Mucosa of descending colon (tissue), 3 donors: ENCODE measurements at regions not wholly inside any gene's neighbourhood (a gene's known extent, or its start where the extent isn't known, plus 50 kb on each side); places are given as distances from the start of the nearest gene placed in this dataset.

Experiments
- ATAC-seq: fragments of 200-7000 bp; cut with Tn5 transposase; one replicate; pipeline ENCODE4 v1.9.1; 2020; ENCODE audit warnings: mild to moderate bottlenecking, moderate library complexity
- DNase-seq, 3 donors: peaks; one replicate each; pipeline ENCODE4 v3.0.0-alpha.2; 2020
- H3K36me3 ChIP-seq: fragments of 200-600 bp; one replicate; pipeline ENCODE4 v1.8.0; 2021; ENCODE audit warnings: low read depth, mild to moderate bottlenecking
- H3K4me1 ChIP-seq: fragments of 200-600 bp; one replicate; pipeline ENCODE4 v1.8.0; 2021; ENCODE audit warnings: low read depth, mild to moderate bottlenecking
- H3K4me3 ChIP-seq: fragments of 200-600 bp; one replicate; pipeline ENCODE4 v1.8.0; 2021; ENCODE audit warnings: mild to moderate bottlenecking
- H3K9me3 ChIP-seq: fragments of 200-600 bp; one replicate; pipeline ENCODE4 v1.8.0; 2021; ENCODE audit warnings: mild to moderate bottlenecking
- CTCF ChIP-seq: fragments of 200-600 bp; IDR thresholded peaks from one replicate; pipeline ENCODE4 v1.8.0; 2022; ENCODE audit warnings: antibody characterized with exemption, mild to moderate bottlenecking
- intact Hi-C, 2 donors: fragments of 100-400 bp; cut with DNase I in 1 of 2; cut with micrococcal nuclease in 1 of 2; formaldehyde crosslinking; loops; one replicate each; pipeline versions ENCODE4 v1.11.0 to v1.11.1; 2022; cut with DNase I, micrococcal nuclease
- donor health status: DM: no; HTN: no; CAD: no; lungs with moderate emphysema.
- donor health status: DM: no; HTN: no; CAD: no.
- donor health status: DM: no; HTN: yes; CAD: no.

- DNase-seq (no peak), ATAC-seq (no peak)
- H3K4me3 ChIP-seq = no peak overlapping the region
- intact Hi-C loops = no loop called here
- no peaks in the 10 kb centered on the region for H3K4me1 ChIP-seq
- no peaks in the 10 kb centered on the region for H3K36me3 ChIP-seq
- no peak for TF ChIP-seq CTCF
- H3K9me3 ChIP-seq = peaks cover 4% of the 10 kb centered on the region
These were observed 437.7 kb downstream of the PRKD1 start for GRCh38 chr14:29489911-29490425.

- ATAC-seq = no peak
- DNase-seq = no peak
- intact Hi-C loops = no loop called here
- TF ChIP-seq CTCF = no peak
- no peaks in the 10 kb centered on the region for H3K36me3 ChIP-seq
- H3K9me3 ChIP-seq = no peaks in the 10 kb centered on the region
- no peak overlapping the region for H3K4me3 ChIP-seq
- H3K4me1 ChIP-seq = no peaks in the 10 kb centered on the region
These were observed 433.8 kb downstream of the PRKD1 start for GRCh38 chr14:29493849-29494248.

GRCh38 chr14:29494312-29494711 is 433.3 kb downstream of the PRKD1 start:
- intact Hi-C loops = no loop called here
- no peak overlapping the region for H3K4me3 ChIP-seq
- TF ChIP-seq CTCF = no peak
- ATAC-seq (no peak), DNase-seq (no peak)
- no peaks in the 10 kb centered on the region for H3K4me1 ChIP-seq
- H3K9me3 ChIP-seq = no peaks in the 10 kb centered on the region
- H3K36me3 ChIP-seq = no peaks in the 10 kb centered on the region

GRCh38 chr14:29503903-29504302 is 423.7 kb downstream of the PRKD1 start:
- DNase-seq = no peak
- no peaks in the 10 kb centered on the region for H3K4me1 ChIP-seq
- intact Hi-C loops = no loop called here
- no peak for TF ChIP-seq CTCF
- no peaks in the 10 kb centered on the region for H3K36me3 ChIP-seq
- H3K9me3 ChIP-seq = peaks cover 7% of the 10 kb centered on the region
- no peak overlapping the region for H3K4me3 ChIP-seq
- ATAC-seq = no peak

GRCh38 chr14:29518335-29518734 is 409.3 kb downstream of the PRKD1 start:
- TF ChIP-seq CTCF = no peak
- Histone ChIP-seq H3K4me3 (no peak overlapping the region), H3K9me3 (no peaks in the 10 kb centered on the region), H3K36me3 (no peaks in the 10 kb centered on the region), H3K4me1 (no peaks in the 10 kb centered on the region)
- intact Hi-C loops = no loop called here
- ATAC-seq (no peak), DNase-seq (no peak)

GRCh38 chr14:29521526-29522137 is 406.0 kb downstream of the PRKD1 start:
- Histone ChIP-seq H3K9me3 (no peaks in the 10 kb centered on the region), H3K36me3 (no peaks in the 10 kb centered on the region), H3K4me3 (no peak overlapping the region), H3K4me1 (no peaks in the 10 kb centered on the region)
- ATAC-seq (no peak), DNase-seq (no peak)
- intact Hi-C loops = no loop called here
- no peak for TF ChIP-seq CTCF
